ENCODE measurements at regions not wholly inside any gene's neighbourhood (a gene's known extent, or its start where the extent isn't known, plus 50 kb on each side); places are given as distances from the start of the nearest gene placed in this dataset.
"Not testable (repeated sequence)": the region's sequence is repeated elsewhere in the genome, so short reads cannot be mapped to it uniquely, and the experiment has no call there.

DNA sequence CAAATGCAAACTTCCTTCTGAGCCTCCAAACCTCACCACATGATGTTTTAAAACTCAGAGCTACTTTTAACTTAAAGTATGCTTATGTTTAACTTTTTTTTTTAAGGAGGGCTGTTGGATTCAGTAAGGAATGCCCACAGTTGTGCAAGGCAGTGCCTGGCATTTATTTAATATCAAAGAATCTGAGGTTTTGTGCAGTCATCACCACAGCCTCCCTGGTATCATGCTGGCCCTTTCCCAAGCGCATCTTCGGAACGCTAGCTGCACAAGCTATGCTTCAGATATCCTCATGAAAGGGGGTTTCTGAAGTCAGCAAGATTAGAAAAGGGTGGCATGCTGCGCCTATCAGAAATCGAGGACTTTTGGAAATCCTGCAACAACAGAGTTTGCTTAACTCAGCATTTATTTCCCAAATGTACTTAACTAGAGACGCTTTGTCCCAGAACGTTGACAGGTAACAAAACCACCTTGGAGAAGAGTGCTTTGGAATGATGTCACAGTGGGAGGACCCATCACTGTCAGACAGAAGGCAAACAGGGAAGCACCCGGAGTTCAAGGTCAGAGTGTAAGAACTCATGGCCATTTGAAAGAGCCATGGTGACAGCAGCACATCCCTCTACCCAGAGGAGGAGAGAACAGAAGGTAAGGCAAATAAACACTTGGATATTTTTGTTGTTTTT, 120.2 kb upstream of the IGF1R start:
- DNase-seq, result no peak

DNA sequence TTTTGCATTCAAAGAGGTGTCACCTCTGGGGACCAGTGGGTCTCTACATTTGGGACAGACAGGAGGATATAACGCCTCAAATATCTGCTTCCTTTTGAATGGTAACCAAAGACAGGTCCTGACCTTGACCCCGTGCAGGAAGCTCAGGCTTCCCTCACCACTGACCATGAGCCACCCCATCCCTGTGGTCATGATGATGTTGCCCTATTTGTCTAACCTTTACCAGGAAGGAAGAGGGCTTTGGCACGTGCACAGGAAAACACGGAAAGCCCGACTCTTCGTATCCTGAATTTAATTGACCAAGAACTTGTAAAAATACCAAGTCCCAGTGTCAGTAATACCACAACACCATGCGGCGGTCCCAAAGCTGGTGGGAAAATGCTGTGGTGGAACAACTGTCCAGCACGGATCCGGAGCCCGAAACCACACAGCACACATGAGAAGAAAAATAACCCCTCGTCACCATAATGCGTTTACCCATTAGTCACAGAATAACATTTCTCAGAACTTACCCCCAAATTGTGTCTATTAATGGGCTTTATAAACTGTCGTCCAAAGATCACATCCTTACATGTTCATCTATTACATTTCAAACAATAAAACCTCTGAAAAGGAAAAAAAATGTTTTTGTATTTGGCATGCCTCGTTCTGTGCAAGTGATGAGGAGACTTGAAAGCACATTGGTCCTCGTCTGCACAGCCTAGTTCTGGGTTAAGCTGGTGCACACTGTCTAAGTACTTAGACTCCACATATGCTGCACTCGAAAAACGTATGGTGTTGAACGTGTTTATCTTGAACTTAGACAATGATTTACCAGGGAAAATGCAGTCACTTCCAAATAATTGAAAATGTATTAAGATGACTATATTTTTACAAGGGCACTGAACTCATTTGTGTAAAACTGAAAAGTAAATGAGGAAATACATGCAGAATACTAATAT, 118.9 kb upstream of the IGF1R start:
- no peak for DNase-seq

DNA sequence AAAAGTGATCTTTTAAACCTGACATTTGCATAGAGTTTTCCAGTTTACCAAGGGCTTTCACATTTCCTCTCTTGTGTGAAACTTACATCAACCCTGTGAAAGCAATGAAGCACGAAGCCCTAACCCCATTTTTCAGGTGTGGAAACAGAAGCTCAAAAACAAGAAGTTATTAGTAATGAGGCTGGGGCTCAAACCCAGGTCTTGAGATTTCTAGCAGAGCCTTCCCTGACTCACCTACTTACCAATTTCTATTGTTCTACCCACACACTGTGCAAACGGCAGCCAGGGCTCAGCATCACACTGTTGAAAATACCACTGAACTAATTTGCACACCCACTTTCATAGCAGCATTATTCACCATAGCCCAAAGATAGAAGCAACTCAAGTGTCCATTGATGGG, 117.8 kb upstream of the IGF1R start:
- no peak for DNase-seq

DNA sequence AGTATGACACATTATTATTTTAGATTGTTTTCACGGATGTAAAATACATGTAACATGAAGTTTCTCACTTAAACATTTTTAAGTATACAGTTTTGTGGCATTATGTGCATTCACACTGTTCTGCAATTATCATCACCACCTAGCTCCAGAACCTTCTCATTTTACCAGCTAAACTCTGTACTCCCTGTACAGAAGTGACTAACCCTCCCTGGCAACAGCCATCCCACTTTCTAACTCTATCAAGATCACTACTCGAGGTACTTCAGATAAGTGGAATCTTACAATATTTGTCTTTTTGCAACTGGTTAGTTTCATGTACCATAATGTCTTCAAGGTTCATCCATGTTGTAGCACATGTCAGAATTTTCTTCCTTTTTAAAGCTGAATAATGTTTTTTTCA, 116.3 kb upstream of the IGF1R start:
- no peak for DNase-seq

DNA sequence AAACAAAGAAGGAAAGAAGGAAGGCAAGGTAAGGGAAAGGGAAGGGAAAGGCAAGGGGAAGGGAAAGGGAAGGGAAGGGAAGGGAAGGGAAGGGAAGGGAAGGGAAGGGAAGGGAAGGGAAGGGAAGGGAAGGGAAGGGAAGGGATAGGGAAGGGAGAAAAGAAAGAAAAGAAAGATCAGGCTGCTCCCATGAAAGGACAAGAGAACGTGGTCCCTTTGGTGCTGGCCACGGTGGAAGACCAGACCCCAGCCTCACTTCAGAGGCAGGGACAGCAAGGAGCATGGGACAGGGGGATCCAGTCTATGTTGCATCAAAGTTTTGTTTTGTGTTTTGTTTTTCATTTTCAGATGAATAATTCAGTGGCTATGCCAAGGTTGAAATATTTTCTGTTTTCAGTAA, 111.4 kb upstream of the IGF1R start:
- no peak for DNase-seq

DNA sequence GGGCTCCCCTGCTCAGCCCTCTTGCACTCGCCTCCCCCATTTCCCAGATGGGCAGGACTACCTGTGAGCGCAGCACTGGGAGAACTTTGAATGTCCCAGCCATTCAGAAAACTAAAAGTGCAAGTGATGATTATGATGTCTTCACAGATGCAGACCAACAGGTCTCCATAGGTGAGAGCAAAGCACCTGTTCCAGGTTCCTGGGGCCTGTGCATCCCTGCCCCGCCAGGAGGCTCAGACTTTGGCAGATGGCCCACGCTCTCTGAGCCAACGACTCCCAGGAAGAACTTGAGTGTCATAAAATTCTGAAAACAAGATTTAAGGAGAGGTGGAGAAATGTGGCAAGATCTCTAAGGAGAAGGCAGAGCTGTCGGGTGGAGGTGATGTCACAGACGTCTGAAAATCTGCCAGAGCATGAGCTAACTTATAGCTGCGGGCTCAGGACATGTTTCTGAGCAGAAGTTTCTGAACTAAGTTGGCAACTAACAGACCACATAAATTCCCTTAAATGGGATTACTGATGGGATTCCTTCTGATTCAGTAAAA, 110.8 kb upstream of the IGF1R start:
- DNase-seq, result no peak

DNA sequence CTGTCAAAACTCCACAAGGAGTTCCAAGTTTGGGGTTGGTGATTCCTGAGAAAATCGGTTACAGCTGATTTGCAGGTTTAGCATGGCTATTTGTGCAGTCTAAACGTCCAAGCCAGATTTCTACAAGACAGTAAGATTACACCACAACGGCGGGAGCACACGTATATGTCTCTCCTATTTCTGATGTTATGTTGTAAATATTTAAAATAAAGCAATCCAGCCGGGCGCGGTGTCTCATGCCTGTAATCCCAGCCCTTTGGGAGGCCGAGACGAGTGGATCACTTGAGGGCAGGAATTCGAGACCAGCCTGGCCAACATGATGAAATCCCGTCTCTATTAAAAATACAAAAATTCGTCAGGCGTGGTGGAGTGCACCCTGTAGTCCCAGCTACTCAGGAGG, 106.8 kb upstream of the IGF1R start:
- DNase-seq, result no peak

DNA sequence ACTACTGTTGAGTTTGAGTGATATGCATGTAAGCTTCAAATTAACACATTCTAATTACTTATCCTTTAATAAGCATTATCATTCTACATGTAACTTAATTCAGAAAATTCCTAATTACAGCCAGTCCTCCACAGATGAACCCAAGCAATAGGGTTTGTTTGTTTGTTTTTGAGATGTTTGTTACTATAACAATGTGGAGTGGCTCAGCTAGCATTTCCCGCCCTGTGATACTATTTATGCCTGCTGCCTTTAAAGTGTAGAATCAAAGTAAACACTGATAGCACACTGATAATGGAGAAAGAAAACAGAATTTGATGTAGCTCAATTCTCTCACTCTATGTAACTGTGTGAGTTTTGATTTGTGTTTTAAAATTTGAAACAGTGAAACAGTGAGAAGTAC, 105.1 kb upstream of the IGF1R start:
- DNase-seq, result no peak

DNA sequence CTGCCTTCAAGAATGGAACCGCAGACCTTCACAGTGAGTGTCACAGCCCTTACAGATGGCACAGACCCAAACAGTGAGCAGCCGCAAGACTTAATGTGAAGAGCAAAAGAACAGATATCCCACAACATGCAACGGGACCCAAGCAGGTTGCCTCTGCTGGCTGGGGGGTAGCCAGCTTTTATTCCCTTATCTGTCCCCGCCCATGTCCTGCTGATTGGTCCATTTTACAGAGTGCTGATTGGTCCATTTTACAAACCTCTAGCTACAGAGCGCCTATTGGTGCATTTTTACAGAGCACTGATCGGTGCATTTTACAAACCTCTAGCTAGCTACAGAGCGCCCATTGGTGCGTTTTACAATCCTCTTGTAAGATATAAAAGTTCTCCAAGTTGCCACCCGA, 102.0 kb upstream of the IGF1R start:
- no peak for DNase-seq

DNA sequence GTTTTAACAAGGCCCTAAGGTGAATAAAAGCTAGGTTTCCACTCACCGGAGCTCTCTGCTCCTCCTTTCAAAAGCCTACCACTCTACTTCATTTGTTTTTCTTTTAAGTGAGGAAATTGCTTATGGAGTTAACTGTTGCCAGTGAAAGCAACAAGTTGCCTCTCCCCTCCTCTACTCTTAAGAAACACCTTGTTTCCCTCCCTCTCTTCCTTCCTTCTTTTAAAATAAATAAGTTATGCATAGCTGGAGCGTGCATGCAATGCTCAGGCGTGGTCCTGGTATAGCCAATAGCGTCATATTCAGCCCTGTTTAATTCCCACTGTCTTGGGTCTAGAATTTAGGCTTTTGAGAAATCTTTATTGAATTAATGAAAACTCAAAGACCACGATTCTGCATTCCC, 101.1 kb upstream of the IGF1R start:
- DNase-seq, result no peak

DNA sequence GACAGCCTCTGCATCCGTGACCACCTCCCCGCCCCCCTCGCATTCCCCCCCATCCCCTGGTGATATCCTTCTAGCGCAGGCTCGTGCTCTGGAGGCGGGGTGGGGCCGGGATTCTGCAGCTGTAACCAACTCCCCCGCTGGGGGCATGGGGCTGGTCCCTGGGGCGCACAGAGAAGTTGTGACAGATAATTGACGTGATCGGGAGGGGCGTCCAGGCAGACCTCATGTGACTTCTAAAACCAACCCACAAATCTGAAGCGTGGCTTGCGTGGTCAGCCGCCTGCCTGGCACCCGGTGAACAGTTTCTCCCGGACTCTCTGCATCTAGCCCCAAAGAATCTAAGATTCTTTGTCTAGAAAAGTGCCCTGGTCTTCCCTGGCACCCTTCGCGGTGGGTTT, 100.6 kb upstream of the IGF1R start:
- no peak for DNase-seq

DNA sequence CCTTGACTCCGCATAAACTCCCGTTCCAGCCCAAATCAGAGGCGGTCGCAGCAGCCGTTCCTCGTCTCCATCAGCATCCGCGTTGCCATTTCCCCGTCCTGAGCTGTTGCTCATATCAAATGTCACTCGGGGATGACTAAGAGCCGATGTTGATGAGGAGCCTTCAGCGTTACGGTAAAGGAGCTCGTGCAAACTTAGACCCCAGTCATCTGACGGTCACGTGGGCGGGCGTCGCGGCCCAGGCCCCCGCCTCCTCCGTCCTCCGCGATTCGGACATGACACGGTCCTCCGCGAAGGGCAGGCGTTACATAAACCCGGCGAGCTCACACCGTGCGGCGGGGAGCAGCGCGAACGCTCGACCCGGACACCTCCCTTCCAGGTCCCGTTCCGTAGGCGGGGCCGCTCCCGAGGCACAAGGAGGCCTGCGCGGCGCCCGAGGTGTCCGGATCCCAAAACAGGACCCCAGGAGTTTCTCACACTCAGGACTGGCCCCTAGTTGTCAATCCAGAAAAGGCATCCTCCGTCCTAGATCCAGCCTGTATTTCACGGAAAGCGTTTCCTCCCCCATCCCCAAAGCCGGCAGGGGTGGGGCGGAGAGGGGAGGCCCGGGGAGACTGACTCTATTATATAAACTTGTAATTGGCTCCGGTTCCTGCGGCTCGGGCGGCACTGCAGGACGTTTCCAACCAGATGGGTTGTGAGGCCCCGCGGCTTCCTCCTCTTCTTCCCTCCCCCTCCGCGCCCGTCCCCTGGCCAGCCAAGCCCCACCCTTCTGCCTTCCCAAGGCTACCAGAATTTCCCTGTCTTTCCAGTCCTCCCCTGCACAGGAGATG, 100.0 kb upstream of the IGF1R start:
- DNase-seq, result peak; percentile 28

DNA sequence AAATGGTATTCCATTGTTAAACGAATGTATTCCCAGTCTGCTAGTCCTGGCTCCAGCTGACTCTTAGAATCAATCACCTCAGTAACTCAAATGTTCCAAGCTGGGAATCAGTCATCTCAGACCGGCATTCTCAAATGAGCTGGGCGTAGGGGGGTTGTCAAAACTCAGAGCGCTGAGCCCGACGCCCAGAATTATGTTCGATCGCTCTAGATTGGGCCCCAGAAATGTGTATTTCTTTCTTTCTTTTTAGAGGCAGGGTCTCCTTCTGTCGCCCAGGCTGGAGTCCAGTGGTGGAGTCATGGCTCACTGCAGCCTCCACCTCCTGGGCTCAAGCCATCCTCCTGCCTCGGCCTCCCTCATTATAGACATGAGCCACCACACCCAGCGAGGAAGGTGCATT, 99.3 kb upstream of the IGF1R start:
- no peak for DNase-seq

DNA sequence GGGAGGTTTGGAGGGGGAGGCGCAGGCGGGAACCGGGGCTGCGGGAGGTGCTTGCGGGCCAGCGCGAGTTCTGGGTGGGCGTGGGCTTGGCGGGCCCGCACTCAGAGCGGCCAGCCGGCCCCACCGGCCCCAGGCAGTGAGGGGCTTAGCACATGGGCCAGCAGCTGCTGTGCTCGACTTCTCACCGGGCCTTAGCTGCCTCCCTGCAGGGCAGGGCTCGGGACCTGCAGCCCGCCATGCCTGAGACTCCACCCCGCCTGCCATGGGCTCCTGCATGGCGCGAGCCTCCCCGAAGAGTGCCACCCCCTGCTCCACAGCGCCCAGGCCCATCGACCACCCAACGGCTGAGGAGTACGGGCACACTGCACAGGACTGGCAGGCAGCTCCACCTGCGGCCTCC, 98.6 kb upstream of the IGF1R start:
- DNase-seq, result no peak

DNA sequence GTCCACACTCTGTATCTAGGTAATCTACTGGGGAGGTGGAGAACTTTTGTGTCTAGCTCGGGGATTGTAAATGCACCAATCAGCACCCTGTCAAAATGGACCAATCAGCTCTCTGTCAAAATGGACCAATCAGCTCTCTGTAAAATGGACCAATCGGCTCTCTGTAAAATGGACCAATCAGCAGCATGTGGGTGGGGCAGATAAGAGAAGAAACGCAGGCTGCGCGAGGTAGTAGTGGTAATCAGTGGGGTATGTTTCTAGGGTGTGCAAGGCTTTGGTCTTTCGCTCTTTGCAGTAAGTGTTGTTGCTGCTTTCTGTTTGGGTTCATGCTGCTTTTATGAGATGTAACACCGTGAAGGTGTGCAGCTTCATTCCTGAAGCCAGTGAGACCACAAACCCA, 98.0 kb upstream of the IGF1R start:
- not testable (repeated sequence) for DNase-seq

DNA sequence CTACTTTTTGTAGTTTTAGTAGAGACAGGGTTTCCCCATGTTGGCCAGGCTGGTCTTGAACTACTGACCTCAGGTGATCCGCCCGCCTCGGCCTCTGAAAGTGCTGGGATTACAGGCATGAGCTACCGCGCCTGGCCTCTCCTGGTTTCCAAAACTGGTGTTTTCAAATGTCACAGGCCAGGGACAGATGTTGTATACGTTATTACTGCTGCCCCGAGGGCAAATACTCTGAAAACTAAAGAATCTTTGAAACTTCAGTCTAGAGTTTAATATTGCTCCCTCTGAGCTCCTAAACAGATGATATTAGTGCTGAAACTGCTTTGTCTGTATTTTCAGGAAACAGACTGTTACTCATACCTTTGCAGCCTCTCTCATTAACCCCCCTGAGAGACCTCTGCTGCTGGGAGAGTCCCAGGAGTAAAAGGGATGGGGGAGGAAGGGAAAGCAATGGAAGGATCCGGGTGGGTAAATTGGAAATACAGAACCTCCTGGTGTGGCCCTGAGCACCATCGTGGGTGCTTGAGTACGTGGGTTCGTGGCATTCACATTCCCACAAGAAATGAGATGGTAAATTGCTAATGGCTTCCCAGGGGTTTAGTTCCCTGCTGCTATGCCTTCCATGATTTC, 96.3 kb upstream of the IGF1R start:
- DNase-seq, result no peak

DNA sequence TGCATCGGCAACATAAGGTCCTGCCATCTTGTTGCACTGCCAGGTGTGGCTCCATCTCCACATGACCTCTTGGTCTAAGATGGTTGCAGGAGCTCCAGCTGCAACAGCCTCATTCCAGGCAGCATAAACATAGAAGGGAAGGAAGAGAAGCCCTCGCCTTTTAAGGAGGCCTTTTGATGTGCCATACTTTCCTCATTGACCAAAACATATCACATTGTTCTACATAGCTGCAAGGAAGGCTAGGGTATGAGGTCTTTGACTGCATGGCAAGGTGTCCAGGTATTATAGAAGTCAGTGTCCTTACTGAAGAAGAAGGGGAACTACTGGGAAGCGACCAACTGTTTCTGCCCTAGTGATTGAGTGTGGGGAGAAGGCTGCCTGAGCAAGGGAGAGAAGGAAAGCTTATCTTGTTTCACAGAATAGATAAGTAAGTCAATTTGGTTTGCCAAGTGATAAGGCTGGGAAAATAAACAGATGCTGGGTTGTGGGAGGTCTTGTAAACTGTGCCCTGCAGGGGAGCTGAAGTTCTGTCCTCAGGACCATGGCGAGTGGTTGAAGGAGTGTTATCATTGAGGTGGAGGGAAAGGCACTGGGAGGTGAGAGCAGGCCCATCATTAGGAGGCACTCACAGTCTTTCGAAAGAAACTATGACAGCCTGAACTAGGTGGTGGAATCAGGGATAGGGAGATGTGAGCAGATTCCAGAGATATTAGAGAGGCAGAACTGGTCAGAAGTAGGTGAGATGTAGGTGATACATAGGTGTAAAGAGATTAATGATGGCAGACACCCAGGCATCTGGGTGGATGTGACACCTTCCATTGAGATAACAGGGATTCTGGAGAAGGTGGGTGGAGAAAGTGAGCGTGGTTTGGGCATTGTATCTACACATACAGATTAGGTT, 93.8 kb upstream of the IGF1R start:
- DNase-seq, result no peak

DNA sequence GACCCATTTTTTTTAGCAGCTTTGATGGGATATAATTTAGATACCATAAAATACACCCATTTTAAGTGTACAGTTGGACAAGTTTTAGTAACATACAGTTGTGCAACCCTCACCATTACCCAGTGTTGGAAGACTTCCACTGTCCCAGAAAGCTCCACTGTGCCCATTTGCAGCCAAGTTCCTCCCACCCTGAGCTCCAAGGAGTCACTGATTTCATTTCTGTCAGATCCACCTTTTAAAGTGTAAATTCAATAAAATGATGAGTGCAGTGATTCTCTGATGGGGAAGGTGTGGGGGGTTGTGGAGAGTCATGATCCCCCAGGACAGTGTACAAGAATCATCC, 93.2 kb upstream of the IGF1R start:
- DNase-seq, result no peak

DNA sequence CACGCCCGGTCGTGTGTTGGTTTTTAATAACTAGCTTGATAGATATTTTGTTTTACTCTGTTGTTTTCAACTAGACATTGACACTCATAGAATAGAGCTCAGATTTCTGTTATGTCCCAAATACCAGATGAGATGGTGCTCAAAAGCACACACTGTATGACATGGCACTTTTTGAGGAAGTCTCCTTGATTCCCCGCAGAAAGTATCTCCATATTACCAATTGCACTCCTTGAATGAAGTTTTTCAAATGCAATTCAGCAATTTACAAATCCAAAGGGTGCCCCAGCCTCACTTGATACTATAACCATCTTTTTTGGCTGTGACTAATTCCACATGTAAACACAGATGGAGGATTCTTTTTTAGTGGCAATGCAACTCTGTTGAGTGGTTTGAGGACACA, 92.0 kb upstream of the IGF1R start:
- DNase-seq, result no peak

DNA sequence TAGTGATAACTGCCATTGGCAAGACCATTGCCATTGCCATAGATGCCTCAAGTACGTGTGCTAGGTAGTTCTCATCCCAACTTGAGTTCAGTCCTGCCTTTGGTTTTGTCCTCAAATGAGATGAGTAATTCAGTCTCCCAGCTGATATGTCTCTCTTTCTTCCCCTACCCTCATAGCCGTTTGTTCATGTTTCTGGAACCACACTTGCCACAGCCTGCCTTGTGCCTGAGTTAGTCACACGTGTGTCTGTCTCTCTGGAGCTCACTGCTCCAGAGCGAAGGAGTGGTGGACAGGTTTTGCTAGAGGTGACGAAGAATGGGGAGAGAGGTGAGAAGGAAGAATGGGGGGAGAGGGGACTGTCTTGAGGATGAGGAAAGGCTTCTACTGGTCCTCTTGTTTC, 88.0 kb upstream of the IGF1R start:
- no peak for DNase-seq

DNA sequence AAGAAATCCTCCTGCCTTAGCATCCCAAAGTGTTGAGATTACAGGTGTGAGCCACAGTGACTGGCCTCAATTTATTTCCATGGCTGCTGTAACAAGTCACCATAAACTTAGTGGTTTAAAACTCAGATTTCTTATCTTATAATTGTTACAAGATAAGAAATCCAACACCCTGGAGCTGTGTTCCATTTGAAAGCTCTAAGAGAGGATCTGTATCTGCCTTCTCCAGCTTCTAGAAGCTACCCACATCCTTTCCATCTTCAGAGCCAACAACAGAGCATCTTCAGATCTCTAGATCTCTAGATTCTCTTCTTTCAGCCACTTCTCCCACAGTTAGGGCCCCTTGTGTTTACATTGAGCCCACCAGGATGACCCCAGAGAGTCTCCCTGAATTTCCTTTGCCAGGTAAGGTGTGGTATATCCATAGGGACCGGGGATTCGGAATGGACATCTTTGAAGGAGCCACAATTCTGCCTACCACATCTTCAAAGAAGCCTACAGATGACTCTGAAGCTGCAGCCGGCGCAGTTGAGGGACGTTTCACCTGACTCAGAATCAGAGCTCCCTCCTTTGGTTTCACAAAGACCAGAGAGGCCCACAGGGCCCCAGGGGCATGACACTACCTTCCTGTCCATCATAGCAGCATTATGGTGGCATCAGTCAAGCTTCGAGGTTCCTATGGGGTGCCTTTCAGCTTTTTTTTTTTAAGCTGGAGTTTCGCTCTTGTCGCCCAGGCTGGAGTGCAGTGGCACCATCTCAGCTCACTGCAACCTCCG, 87.0 kb upstream of the IGF1R start:
- DNase-seq, result no peak
